Common myeloid progenitor, CD34-positive (primary cell): ENCODE measurements at regions not wholly inside any gene's neighbourhood (a gene's known extent, or its start where the extent isn't known, plus 50 kb on each side); places are given as distances from the start of the nearest gene placed in this dataset.
"Not testable (repeated sequence)": the region's sequence is repeated elsewhere in the genome, so short reads cannot be mapped to it uniquely, and the experiment has no call there.

Source experiments
- CTCF ChIA-PET: fragments of 350-600 bp; sonication (Branson Sonifier 250); formaldehyde crosslinking; loops from one replicate; lab custom pipeline; 2021; ENCODE audit warnings: antibody characterized with exemption; lab: Charles Lee
- POLR2A ChIA-PET: fragments of 350-600 bp; sonication (Branson Sonifier 250); formaldehyde crosslinking; loops from one replicate; lab custom pipeline; 2021; ENCODE audit warnings: antibody characterized with exemption; lab: Charles Lee
- DNase-seq, 3 donors: peaks; one replicate each; pipeline versions ENCODE4 v3.0.0 to v3.0.0-alpha.2; 2013
- H3K27ac ChIP-seq, 2 experiments: 1 replicate in 1 of 2; 2 replicates in 1 of 2; pipeline ENCODE4 v1.7.0; 2013; ENCODE audit warnings: inconsistent platforms in 2 of 2, low read length in 2 of 2, mild to moderate bottlenecking in 2 of 2, low read depth in 1 of 2, moderate library complexity in 1 of 2; ENCODE audit not compliant: severe bottlenecking in 2 of 2, insufficient read depth in 1 of 2, poor library complexity in 1 of 2
- H3K27me3 ChIP-seq, 5 experiments: replicated peaks in 2 of 5; 1 replicate in 3 of 5; 2 replicates in 2 of 5; pipeline versions ENCODE4 v1.6.1 to v1.7.0; 2013; ENCODE audit warnings: low read length in 4 of 5, mild to moderate bottlenecking in 2 of 5, moderate library complexity in 2 of 5, inconsistent platforms in 1 of 5; ENCODE audit not compliant: insufficient read depth in 5 of 5, control insufficient read depth in 4 of 5
- H3K36me3 ChIP-seq, 4 experiments: 1 replicate in 2 of 4; 2 replicates in 2 of 4; pipeline versions ENCODE4 v1.6.1 to v1.7.0; 2013; ENCODE audit warnings: low read length in 3 of 4, control low read depth in 1 of 4, mild to moderate bottlenecking in 1 of 4; ENCODE audit not compliant: control insufficient read depth in 4 of 4, insufficient read depth in 4 of 4
- H3K4me1 ChIP-seq, 4 experiments: 1 replicate in 3 of 4; 2 replicates in 1 of 4; pipeline versions ENCODE4 v1.6.1 to v1.7.1; 2013; ENCODE audit warnings: low read length in 3 of 4, mild to moderate bottlenecking in 3 of 4, control low read depth in 1 of 4, inconsistent platforms in 1 of 4, moderate library complexity in 1 of 4; ENCODE audit not compliant: control insufficient read depth in 4 of 4, insufficient read depth in 4 of 4; ENCODE audit errors: control extremely low read depth in 1 of 4
- H3K4me3 ChIP-seq, 7 experiments: 1 replicate in 4 of 7; 2 replicates in 3 of 7; pipeline versions ENCODE4 v1.5.1 to v1.7.0; 2013; ENCODE audit warnings: mild to moderate bottlenecking in 7 of 7, low read length in 6 of 7, moderate library complexity in 6 of 7, inconsistent platforms in 2 of 7, low read depth in 2 of 7, control low read depth in 1 of 7; ENCODE audit not compliant: insufficient read depth in 4 of 7, control insufficient read depth in 1 of 7; ENCODE audit errors: extremely low read depth in 1 of 7
- H3K9me3 ChIP-seq, 5 experiments: 1 replicate in 4 of 5; 2 replicates in 1 of 5; pipeline versions ENCODE4 v1.6.1 to v1.7.1; 2013; ENCODE audit warnings: low read length in 4 of 5, mild to moderate bottlenecking in 2 of 5, inconsistent platforms in 1 of 5, low read depth in 1 of 5, moderate library complexity in 1 of 5; ENCODE audit not compliant: control insufficient read depth in 4 of 5, insufficient read depth in 2 of 5; ENCODE audit errors: control extremely low read depth in 1 of 5
- WGBS: methylation state at CpG from one replicate; pipeline ENCODE4 v1.1.5; 2013; ENCODE audit not compliant: insufficient coverage; 5-methylcytosine and 5-hydroxymethylcytosine counted together

- no peak overlapping the region for H3K4me3 ChIP-seq
- H3K27me3 ChIP-seq = peaks cover 0 to 5% (median 0%) of the 10 kb centered on the region in 5 experiments
- ChIA-PET CTCF (no interaction called here), POLR2A (no interaction called here)
- no peaks in the 10 kb centered on the region for H3K4me1 ChIP-seq
- H3K36me3 ChIP-seq = no peaks in the 10 kb centered on the region
- no peaks in the 10 kb centered on the region for H3K9me3 ChIP-seq
- WGBS = 100% methylated on average over 2 of the region's 4 CpGs
- DNase-seq = no peak
- H3K27ac ChIP-seq = no peak overlapping the region
Observed at GRCh38 chr2:122328816-122329215, 573.4 kb downstream of the TSN start.

- Histone ChIP-seq H3K4me1 (no peaks in the 10 kb centered on the region), H3K4me3 (no peak overlapping the region), H3K36me3 (no peaks in the 10 kb centered on the region), H3K27me3 (peaks cover 0 to 5% (median 0%) of the 10 kb centered on the region in 5 experiments), H3K27ac (no peak overlapping the region), H3K9me3 (no peaks in the 10 kb centered on the region)
- no peak for DNase-seq
- CTCF ChIA-PET = no interaction called here
- POLR2A ChIA-PET = no interaction called here
- no CpG with 5 or more reads among the region's 2 CpGs for WGBS
Observed at GRCh38 chr2:122329278-122329677, 573.8 kb downstream of the TSN start.

- WGBS = no CpG with 5 or more reads among the region's 2 CpGs
- no peaks in the 10 kb centered on the region for H3K4me1 ChIP-seq
- peaks cover 0 to 2% (median 0%) of the 10 kb centered on the region in 5 experiments for H3K27me3 ChIP-seq
- ChIA-PET CTCF (no interaction called here), POLR2A (no interaction called here)
- no peak overlapping the region for H3K27ac ChIP-seq
- H3K9me3 ChIP-seq = no peaks in the 10 kb centered on the region
- DNase-seq = no peak
- H3K4me3 ChIP-seq = no peak overlapping the region
- H3K36me3 ChIP-seq = no peaks in the 10 kb centered on the region
Observed at GRCh38 chr2:122333932-122334331, 578.5 kb downstream of the TSN start.

- Histone ChIP-seq H3K9me3 (no peaks in the 10 kb centered on the region), H3K27ac (no peak overlapping the region), H3K4me1 (no peaks in the 10 kb centered on the region), H3K4me3 (no peak overlapping the region), H3K36me3 (no peaks in the 10 kb centered on the region), H3K27me3 (peaks cover 0 to 2% (median 0%) of the 10 kb centered on the region in 5 experiments)
- CTCF ChIA-PET = no interaction called here
- POLR2A ChIA-PET = no interaction called here
- no peak for DNase-seq
- WGBS = no CpG with 5 or more reads among the region's 5 CpGs
Observed at GRCh38 chr2:122338000-122338399, 582.5 kb downstream of the TSN start.

DNA sequence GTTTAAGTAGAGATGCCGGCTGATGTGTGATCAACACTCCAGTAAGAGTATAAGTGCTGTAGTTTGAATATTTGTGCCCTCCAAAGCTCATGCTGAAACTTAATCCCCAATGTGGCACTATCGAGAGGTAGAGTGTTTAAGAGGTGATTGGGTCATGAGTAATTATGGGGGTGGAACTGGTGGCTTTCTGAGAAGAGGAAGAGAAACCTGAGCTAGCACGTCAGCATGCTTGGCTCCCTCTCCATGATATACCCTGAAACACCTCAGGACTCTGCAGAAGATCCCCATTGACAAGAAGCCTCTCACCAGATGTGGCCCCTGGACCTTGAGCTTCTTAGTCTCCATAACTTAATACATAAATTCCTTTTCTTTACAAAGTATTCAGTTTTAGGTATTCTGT lies 584.8 kb downstream of the TSN start:
- H3K4me1 ChIP-seq = no peaks in the 10 kb centered on the region
- CTCF ChIA-PET = no interaction called here
- no peaks in the 10 kb centered on the region for H3K9me3 ChIP-seq
- no peak overlapping the region for H3K4me3 ChIP-seq
- WGBS = 92% methylated on average over 2 of the region's 3 CpGs
- no peaks in the 10 kb centered on the region for H3K36me3 ChIP-seq
- peaks cover 0 to 2% (median 0%) of the 10 kb centered on the region in 5 experiments for H3K27me3 ChIP-seq
- H3K27ac ChIP-seq = no peak overlapping the region
- POLR2A ChIA-PET = no interaction called here
- DNase-seq = no peak

DNA sequence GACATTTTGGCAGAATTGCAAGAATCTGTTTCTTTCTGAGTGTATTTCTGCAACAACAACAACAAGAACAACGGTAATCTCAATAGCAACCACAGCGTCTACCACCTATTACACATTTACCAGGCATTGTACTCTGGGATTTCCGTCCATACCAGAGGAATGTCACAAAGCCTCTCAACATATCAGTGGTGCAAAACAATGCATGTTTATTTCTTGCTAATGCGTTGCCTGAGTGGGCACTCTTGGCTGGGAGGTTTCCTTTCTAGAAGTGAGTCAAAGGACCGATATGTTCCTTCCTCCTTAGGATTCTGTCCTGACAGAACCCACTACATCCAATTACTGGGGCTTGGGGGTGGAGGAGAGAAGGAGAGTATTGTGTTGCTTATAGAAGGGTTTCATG lies 585.6 kb downstream of the TSN start:
- ChIA-PET POLR2A (no interaction called here), CTCF (no interaction called here)
- H3K4me1 ChIP-seq = no peaks in the 10 kb centered on the region
- H3K36me3 ChIP-seq = no peaks in the 10 kb centered on the region
- no peak overlapping the region for H3K4me3 ChIP-seq
- H3K27me3 ChIP-seq = peaks cover 0 to 2% (median 0%) of the 10 kb centered on the region in 5 experiments
- no peak for DNase-seq
- no peaks in the 10 kb centered on the region for H3K9me3 ChIP-seq
- no CpG with 5 or more reads among the region's 5 CpGs for WGBS
- H3K27ac ChIP-seq = no peak overlapping the region

GRCh38 chr2:122352151-122352550 lies 596.7 kb downstream of the TSN start:
- CTCF ChIA-PET, DNase-seq, POLR2A ChIA-PET, H3K36me3 ChIP-seq, H3K9me3 ChIP-seq, H3K4me3 ChIP-seq, H3K27ac ChIP-seq, H3K4me1 ChIP-seq, H3K27me3 ChIP-seq: not testable (repeated sequence)
- WGBS = 100% methylated on average over 3 of the region's 8 CpGs
